Stimulated activated CD4-positive, alpha-beta T cell treated with anti-CD3 and anti-CD28 coated beads, Interleukin-1b, Interleukin-23, amount 100 ng/mL, for 48 hours (primary cell): ENCODE measurements at regions not wholly inside any gene's neighbourhood (a gene's known extent, or its start where the extent isn't known, plus 50 kb on each side); places are given as distances from the start of the nearest gene placed in this dataset.
"Not testable (repeated sequence)": the region's sequence is repeated elsewhere in the genome, so short reads cannot be mapped to it uniquely, and the experiment has no call there.

Experiments
- DNase-seq: peaks from one replicate; pipeline ENCODE4 v3.0.0-alpha.2; 2020

DNA sequence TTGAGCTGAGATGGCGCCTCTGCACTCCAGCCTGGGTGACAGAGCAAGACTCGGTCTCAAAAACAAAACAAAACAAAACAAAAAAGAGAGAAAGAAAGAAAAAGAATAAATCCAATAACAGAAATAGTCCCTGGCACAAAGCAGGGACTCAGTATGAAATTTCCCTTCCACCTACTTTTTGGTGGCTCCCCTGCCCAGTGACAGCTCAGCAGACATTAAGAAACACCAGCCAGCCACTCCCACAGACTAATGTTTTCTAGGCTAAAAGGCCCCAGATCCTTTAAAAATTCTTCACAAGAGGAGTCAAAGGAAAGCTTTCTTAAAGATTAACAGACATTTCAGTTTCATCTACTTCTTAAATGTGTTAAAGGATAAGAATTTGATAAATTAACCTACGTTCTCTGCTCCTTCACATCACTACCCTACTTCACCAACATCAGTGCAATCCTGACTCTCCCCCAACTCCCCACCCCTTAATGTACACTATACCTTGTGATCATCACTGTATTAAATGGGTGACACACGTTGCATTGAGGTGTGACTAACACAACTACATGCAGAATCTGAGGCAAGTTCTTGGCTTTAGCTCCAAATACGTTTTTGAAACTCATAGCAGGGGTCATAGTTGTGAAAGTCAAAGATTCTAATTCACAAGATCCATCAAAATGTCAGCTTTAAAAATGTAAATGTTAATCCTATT lies 114.5 kb upstream of the CAV2 start:
- DNase-seq: no peak

DNA sequence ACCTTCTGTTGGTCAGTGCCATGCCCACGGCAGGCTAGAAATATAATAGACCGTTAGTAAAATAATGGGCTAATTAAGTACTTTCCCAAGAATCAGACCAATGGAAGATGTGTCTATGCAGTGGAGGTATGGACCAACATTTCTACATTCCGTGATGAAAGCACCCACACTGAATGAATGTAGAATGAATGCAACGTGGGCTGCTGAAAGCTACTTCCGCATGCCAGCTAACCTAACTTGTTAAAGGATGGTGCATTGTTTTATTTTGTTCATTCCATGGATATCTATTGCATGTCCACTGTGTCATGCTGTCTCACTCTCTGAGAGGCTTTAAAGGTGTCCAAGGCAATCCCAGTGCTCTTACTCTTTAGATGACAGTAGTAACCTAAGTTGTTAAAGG lies 112.9 kb upstream of the CAV2 start:
- no peak for DNase-seq

DNA sequence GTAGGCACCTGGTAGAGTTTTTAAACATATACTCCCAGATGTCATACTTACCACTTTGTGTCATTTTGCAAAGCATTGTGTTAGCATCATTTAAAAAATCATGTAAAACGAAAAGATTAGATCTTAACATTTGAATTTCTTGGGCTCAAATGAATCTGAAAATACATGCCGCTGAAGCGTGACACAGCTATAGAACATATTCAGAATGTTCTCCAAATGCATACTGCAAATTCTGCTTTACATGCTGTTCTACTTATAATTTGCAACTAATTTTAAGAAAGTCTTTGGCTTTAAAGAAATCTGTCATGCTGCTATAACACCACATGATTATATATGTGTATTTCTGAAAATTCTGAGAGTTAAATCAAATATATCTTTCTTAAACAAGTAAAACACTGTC lies 109.2 kb upstream of the CAV2 start:
- no peak for DNase-seq

DNA sequence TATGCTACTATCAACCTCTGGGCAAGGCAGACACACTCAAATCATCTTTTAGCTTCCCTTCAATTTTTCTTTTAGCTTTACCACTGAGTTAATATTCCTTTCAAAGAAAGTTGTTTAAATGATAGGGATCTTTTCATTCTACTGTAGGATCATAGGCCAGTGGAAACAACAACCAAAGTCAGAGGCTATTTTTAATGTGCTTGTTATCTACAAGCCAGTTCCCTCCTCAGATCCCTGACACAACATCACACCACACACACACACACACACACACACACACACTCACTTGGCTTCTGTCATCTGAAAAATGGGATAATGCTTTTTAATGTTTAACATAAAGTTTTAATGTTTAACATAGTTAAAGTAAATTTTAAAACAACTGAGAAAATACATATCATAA lies 106.7 kb upstream of the CAV2 start:
- DNase-seq: no peak

DNA sequence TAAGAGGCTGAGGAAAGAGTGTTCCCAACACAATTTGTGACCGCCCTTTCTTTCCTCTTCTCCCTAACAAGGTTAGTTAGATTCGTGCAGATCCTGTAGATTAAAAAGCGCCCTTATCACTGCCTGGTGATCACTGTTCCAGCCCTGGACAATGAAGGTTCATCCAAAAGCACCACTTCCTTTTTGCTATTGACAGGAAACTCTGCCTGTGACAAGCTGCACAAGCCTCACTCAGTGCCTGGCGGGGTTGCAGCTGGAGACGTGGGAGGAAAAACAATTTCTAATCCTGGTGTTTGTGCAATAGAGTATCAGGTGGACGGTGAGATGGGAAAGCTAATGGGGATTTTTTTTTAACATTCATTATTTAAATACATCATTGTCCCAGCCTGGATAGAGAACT lies 105.9 kb upstream of the CAV2 start:
- DNase-seq: no peak

DNA sequence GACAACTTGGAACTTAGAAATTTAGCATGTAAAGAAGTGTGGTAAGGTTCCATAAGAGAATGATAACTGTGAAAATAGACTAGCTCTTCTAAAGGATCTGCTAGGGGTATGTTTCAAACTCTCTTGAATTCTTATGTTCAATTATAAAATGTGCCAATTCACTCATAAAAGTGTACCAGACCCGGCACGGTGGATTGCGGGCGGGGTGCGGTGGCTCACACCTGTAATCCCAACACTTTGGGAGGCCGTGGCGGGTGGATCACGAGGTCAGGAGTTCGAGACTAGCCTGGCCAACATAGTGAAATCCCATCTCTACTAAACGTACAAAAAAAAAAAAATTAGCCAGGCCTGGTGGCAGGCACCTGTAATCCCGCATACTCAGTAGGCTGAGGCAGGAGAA lies 105.4 kb upstream of the CAV2 start:
- no peak for DNase-seq

DNA sequence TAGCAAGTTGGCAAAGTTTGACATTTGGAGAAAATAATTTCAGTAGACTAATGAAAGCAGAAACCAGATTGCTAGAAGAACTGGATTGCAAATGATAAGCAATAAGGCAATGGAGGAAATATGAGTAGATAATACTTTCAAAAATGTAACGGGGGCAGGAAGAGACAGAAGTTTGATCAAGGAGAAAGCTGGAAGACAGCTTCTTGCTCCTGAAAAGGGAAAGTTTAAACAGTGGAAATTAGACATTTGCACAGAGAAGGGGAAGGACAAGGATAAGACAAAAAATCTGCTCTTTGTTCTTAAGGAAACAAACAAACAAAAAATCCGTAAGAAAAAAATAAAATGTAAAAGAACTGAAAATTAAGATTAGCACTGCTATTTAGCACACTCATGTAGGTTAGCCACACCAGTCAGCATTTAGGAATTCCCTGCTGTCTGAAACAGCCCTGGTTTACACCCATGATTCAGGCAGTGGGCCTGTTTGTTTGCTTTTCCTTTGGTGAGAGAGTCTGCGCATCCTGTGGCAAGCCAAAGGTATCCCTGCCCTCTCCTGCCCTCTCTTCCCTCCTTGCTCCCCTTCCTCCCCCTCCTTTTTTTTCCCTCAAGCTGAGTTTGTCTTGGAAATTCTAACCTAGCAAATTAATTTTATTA lies 104.3 kb upstream of the CAV2 start:
- no peak for DNase-seq

DNA sequence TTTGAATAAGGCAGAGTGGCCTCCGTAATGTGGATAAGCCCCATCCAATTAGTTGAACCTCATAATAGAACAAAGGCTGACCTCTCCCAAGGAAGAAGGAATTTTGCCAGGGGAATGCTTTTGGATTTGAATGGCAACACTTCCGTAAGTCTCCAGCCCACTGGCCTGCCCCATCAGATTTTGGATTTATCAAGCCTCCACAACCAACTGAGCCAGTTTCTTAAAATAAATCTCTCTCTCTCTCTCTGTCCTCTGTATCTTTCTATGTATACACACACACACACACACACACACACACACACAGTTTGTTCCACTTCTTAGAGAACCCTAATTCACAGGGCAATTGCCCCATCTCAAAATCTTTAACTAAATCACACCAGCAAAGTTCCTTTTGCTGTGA lies 100.9 kb upstream of the CAV2 start:
- no peak for DNase-seq

DNA sequence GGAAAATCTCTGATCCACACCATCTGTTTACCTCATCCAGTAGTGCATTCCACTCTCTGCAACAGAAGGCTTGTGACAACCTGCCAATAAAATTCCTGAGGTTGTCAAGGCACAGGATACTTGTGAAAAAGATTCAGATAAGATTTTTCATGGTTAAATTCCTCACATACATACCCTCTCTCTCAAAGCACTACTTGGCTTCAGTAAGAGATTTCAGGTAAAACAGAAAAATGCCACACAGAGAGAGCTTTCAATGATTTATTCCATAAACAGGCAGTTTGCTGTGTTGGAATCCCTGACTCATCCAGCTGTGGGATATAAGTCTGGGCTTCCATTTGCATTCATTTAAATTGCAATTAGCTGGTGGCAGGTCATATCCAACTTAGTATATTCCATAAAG lies 99.7 kb upstream of the CAV2 start:
- no peak for DNase-seq

DNA sequence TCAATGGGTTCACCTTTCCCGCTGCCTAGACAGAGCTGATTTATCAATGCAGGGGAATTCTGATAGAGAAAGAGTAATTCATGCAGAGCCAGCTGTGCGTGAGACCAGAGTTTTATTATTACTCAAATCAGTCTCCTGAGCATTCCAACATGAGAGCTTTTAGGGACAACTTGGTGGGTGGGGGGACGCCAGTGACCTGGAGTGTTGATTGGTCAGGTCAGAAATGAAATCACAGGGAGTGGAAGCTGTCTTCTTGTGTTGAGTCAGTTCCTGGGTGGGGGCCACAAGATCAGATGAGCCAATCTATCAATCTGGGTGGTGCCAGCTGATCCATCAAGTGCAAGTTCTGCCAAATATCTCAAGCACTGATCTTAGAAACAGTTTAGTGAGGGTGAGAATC lies 99.0 kb upstream of the CAV2 start:
- DNase-seq: no peak

DNA sequence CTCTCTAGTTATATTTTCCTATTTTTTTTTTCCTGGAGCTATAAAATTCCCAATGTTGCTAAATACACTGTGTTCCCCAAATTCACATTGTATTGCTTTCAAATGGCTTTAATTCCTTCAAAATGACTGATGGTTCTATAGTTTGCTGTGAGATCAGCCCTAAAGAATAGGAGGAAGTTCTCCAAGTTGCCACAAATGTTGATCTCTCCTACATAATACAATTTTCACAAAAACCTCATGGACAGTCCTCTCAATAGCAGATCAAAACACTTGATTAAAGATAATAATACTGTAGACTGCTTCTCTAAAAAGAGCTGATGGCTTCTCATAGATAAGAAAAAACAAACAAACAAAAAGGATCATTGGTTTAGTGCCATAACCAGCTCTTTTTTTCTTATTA lies 97.8 kb upstream of the CAV2 start:
- DNase-seq: no peak

DNA sequence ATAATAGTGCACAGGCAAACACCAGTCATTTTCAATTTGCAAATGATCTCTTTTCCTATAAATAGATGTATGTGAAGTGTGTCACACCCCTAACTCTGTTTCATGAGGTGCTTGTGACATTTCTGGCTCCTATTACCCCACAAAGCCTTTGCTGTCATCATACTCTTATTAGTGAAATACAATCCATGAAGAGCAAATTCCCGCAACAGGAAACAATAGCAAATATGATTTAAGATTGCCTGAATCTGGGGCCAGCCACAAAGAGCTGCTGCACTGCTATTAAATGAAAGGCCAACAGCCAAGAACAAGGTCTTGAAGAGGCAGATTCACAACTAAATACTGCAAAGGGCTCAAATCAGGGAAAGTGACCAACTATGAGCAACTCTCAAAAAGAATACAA lies 96.3 kb upstream of the CAV2 start:
- DNase-seq: no peak

DNA sequence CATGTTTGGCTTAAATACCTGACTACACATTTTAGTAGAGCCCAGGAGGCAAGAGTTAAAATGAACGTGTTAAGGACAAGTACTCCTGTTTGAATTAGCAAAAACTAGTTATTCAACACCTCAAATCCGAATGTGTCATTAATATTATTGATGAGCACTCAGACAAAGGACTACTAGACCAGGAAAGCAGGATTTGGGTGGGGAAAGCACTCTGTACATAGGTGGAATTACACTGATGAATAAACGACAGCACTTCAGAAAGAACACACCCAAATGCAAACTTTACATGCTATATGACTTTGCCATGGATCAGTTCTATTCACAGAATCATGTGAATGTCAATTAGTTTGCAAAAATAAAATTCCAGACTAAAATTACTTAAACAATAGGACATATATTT lies 95.1 kb upstream of the CAV2 start:
- DNase-seq: no peak

DNA sequence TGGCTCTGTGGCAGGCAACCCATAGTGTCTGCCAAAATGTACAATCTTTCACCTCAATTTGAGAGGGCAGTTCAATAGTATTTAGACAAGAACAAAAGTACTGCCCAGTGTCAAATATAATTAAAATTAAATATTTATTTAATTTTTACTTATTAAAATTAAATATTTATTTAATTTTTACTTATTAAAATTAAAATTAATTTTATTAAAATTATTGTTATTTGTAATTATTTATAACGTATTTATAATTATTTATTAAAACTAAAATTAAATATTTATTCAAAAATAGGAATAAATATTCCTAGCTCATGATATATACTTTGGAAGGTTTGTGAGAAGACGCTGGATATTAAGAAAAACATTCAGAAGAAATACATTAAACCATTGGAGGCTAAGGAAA lies 93.7 kb upstream of the CAV2 start:
- DNase-seq: no peak

DNA sequence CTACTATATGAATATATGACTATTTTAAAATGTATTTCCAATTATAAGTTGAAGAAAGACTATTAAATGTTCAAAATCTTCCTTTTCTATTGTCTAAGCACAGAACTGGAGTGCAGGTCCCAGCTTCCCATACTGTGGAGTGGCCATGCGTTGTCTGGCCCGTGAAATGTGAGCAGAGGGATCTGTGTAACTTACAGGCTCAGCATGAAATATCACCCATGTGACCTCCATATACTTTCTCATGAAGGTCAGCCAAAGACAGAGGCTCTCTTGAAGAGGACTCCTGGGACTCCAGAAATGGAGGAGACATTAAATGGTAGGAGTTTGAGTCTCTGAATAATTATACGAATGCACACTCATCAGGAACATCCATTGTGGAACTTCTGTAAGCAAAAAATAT lies 92.4 kb upstream of the CAV2 start:
- no peak for DNase-seq

DNA sequence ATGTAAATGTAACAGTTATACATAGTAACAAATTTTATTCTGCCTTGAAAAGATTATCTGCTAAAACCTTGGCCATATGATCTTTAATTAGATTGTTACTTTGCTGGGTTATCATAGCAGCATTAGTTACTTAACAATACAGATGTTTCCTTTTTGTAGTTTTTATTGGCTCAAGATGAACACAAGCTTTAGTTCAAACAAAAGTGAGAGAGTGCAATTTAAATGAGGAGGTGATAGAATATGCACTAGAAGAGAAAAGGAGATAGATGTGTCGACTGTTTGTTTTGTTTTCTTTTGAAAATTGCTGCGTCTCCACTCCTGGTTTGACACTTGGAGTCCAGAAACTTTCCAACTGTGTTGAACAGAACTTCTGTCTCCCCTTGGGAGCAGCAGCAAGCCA lies 91.4 kb upstream of the CAV2 start:
- DNase-seq: no peak

DNA sequence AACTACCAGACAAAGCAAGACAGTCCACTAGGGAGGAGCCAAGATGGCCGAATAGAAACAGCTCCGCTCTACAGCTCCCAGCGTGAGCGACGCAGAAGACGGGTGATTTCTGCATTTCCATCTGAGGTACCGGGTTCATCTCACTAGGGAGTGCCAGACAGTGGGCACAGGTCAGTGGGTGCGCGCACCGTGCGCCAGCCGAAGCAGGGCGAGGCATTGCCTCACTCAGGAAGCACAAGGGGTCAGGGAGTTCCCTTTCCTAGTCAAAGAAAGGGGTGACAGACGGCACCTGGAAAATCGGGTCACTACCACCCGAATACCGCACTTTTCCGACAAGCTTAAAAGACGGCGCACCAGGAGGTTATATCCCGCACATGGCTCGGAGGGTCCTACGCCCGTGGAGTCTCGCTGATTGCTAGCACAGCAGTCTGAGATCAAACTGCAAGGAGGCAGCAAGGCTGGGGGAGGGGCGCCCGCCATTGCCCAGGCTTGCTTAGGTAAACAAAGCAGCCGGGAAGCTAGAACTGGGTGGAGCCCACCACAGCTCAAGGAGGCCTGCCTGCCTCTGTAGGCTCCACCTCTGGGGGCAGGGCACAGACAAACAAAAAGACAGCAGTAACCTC lies 90.6 kb upstream of the CAV2 start:
- not testable (repeated sequence) for DNase-seq

DNA sequence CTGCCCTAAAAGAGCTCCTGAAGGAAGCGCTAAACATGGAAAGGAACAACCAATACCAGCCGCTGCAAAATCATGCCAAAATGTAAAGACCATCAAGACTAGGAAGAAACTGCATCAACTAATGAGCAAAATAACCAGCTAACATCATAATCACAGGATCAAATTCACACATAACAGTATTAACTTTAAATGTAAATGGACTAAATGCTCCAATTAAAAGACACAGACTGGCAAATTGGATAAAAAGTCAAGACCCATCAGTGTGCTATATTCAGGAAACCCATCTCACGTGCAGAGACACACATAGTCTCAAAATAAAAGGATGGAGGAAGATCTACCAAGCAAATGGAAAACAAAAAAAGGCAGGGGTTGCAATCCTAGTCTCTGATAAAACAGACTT lies 88.8 kb upstream of the CAV2 start:
- not testable (repeated sequence) for DNase-seq

DNA sequence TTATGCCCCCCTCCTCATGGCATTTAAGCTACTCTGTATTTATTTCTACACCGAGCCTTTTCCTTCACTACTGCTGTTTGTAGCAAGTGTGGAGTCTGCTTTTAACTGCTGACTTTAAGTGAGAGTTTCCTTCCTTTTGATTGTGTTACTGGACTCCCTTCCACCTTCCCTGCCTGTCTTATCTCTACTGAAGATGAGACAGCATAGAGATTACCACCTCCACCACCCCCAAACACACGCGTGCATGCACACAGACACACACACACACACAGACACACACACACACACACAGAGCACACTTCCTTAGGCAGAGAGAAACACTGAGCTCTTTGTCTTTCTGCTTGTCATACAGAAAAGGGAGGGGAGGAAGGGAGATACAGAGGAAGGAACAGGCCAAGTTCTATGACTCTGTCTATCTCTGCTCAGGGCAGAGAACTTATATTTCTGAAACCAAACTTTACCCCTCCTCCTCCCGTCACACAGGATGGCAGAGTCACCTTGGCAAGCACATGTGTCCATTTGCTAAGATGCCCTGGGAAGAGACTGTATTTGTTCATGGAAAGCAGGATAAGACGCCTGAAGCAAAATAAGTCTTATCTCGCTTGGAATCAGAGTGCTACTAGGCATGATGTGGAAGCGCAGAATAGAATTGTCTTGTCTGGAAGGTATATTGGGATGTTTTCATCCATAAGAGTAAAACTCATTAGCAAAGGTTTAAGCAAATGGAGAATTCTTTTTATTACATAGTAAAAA lies 81.8 kb upstream of the CAV2 start:
- no peak for DNase-seq

DNA sequence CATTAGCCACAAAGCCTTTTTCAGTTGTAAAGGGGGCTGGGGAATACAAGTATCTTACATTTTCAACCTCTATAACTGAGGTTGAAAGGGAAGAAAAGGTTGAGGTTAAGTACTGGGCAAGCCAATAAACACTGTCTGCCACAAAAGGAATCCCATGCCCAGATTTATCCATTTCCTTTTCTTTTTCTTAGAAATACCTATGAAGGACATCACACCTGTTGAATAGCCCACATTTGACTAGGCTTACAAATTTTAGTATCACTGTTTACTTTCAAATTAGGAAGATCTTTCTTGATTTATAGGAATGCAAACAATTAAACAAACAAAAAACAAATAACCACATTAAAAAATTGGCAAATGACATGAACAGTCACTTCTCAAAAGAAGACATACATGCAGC lies 81.0 kb upstream of the CAV2 start:
- DNase-seq: no peak

DNA sequence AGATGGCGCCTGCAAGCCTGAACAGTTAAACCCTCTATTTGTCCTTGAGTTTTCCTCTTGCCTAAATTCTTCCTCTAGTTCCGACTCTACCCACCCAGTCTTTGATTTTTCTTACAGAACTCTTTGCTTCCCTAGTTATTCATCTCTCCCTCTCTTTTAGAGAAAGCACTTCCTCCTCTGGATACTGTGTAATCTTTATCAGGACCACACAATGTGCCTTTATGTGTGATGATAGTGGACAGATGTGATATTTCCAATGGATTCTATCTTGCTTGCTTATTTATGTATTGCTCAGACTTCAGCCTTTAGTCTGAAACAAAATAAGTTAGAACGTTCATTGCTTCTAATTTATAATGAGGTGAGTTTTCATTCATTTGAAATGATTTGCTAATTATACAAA lies 79.5 kb upstream of the CAV2 start:
- DNase-seq: no peak

DNA sequence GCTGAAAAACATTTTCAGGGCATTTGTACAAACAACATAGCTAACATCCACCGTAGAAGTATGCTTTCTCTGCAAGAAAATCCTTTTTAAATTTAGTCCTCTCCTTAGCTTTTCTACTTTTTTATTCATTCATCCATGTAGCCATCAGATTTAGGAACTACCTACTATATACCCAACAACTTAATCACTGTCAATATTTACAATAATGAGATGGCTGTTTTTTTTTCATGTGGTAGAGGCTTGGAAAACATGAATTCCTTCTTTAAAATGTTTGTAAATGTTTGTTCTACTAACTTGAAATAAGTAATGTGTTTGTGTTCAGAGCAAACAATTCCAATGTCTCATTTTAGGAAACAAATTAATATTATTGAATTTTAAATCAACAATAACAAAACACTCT lies 78.2 kb upstream of the CAV2 start:
- no peak for DNase-seq

DNA sequence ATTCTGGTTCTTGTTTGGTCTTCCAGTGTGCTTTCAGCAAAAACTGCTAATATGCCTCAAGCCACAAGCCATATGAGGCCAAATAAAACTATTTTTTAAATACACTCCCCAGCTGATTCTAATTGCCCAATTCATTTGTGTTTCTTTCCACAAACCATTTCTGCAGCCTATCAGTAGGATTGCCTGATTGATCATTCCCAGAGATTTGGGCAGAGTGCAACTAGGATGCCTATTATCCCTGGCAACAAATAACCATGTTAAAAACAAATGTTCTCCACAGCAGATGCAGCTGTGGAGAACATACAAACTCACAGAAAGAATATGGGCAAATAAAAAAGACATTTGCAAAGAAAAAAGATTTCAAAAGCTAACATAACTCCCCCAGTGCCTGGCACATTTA lies 76.9 kb upstream of the CAV2 start:
- DNase-seq: no peak

DNA sequence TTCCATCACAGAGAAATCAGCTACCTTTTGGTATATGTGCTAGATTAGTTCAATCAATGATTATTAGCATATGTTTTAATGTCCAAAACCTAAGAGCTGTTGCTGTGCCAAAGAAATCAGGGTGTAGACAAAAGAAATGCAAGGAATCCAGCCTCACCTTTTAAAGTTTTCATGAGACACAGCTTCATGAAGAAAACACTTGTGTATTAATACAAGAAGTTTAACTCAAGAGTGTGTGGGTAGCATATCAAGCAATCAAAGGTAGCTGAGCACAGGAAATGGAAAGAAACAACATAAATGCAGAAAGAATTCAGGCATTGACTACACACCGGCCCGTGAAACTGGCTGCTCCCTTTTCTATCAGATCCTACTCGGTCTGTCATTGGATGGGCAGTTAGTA lies 76.0 kb upstream of the CAV2 start:
- DNase-seq: no peak
